CD14-positive monocyte (primary cell): ENCODE measurements at regions not wholly inside any gene's neighbourhood (a gene's known extent, or its start where the extent isn't known, plus 50 kb on each side); places are given as distances from the start of the nearest gene placed in this dataset.

Experiments used
- DNase-seq, 3 donors: peaks; one replicate each; pipeline ENCODE4 v3.0.0-alpha.2; 2011 to 2022
- H2AFZ ChIP-seq: 2 replicates; pipeline ENCODE4 v1.6.0; 2012; ENCODE audit warnings: mild to moderate bottlenecking, low read depth, low read length, inconsistent platforms; ENCODE audit not compliant: insufficient read depth, poor library complexity, severe bottlenecking
- H3K27ac ChIP-seq, 2 donors: 1 replicate in 1 of 2; 2 replicates in 1 of 2; pipeline ENCODE4 v1.5.1; 2012 to 2013; ENCODE audit warnings: low read length in 2 of 2, control low read depth in 1 of 2, inconsistent platforms in 1 of 2, low read depth in 1 of 2, mild to moderate bottlenecking in 1 of 2
- H3K27me3 ChIP-seq, 2 donors: one replicate each; pipeline versions ENCODE4 v1.6.0 to v1.6.1; 2011 to 2013; ENCODE audit warnings: low read length in 2 of 2; ENCODE audit not compliant: control insufficient read depth in 2 of 2, insufficient read depth in 2 of 2
- H3K36me3 ChIP-seq, 2 donors: replicated peaks in 1 of 2; 1 replicate in 1 of 2; 2 replicates in 1 of 2; pipeline versions ENCODE4 v1.5.1 to v1.6.1; 2012 to 2013; ENCODE audit warnings: low read length in 2 of 2, control low read depth in 1 of 2, inconsistent platforms in 1 of 2, mild to moderate bottlenecking in 1 of 2; ENCODE audit not compliant: insufficient read depth in 2 of 2, control insufficient read depth in 1 of 2
- H3K4me1 ChIP-seq, 2 donors: 1 replicate in 1 of 2; 2 replicates in 1 of 2; pipeline versions ENCODE4 v1.5.1 to v1.6.1; 2012 to 2013; ENCODE audit warnings: low read length in 2 of 2, control low read depth in 1 of 2, inconsistent platforms in 1 of 2, mild to moderate bottlenecking in 1 of 2, moderate library complexity in 1 of 2; ENCODE audit not compliant: insufficient read depth in 2 of 2, control insufficient read depth in 1 of 2
- H3K4me2 ChIP-seq: replicated peaks from 2 replicates; pipeline ENCODE3; 2012; ENCODE audit warnings: low read length, moderate library complexity, mild to moderate bottlenecking; ENCODE audit not compliant: poor library complexity, severe bottlenecking; ENCODE audit errors: extremely low read depth
- H3K4me3 ChIP-seq, 3 experiments: fragments of 200-600 bp in 1 of 3; sonication (generic) in 1 of 3; replicated peaks in 1 of 3; 1 replicate in 2 of 3; 2 replicates in 1 of 3; pipeline ENCODE4 v1.5.1; 2011 to 2013; ENCODE audit warnings: low read length in 3 of 3, mild to moderate bottlenecking in 3 of 3, control low read depth in 2 of 3, low read depth in 2 of 3, inconsistent platforms in 1 of 3, moderate library complexity in 1 of 3
- H3K79me2 ChIP-seq: 2 replicates; pipeline ENCODE4 v1.6.0; 2012; ENCODE audit warnings: mild to moderate bottlenecking, control low read depth, inconsistent platforms, low read length, moderate library complexity; ENCODE audit not compliant: insufficient read depth
- H3K9ac ChIP-seq: 2 replicates; pipeline ENCODE4 v1.6.0; 2017; ENCODE audit warnings: low read length, mild to moderate bottlenecking; ENCODE audit not compliant: insufficient read depth, poor library complexity, severe bottlenecking
- H3K9me3 ChIP-seq, 2 donors: replicated peaks in 1 of 2; 1 replicate in 1 of 2; 2 replicates in 1 of 2; pipeline versions ENCODE4 v1.5.1 to v1.6.1; 2012 to 2013; ENCODE audit warnings: low read length in 2 of 2, control low read depth in 1 of 2; ENCODE audit not compliant: control insufficient read depth in 1 of 2, insufficient read depth in 1 of 2
- H4K20me1 ChIP-seq: 2 replicates; pipeline ENCODE4 v1.6.0; 2012; ENCODE audit warnings: mild to moderate bottlenecking, low read length, control low read depth, moderate library complexity; ENCODE audit not compliant: insufficient read depth
- H3K27ac Mint-ChIP-seq, 7 donors: one replicate each; pipeline ENCODE4 v1.8.0; 2020; ENCODE audit warnings: mild to moderate bottlenecking in 7 of 7, mixed read lengths in 7 of 7, moderate library complexity in 6 of 7, inconsistent platforms in 2 of 7
- H3K27me3 Mint-ChIP-seq, 3 donors: one replicate each; pipeline ENCODE4 v1.8.0; 2021 to 2022; ENCODE audit warnings: low read depth in 3 of 3, mild to moderate bottlenecking in 3 of 3, mixed read lengths in 3 of 3, moderate library complexity in 3 of 3, inconsistent platforms in 1 of 3
- H3K36me3 Mint-ChIP-seq, 2 donors: one replicate each; pipeline ENCODE4 v1.8.0; 2020; ENCODE audit warnings: mixed read lengths in 2 of 2, inconsistent platforms in 1 of 2, mild to moderate bottlenecking in 1 of 2
- H3K4me1 Mint-ChIP-seq: one replicate; pipeline ENCODE4 v1.8.0; 2020; ENCODE audit warnings: mild to moderate bottlenecking, mixed read lengths
- H3K4me3 Mint-ChIP-seq, 2 donors: one replicate each; pipeline ENCODE4 v1.8.0; 2020; ENCODE audit warnings: mild to moderate bottlenecking in 2 of 2, mixed read lengths in 2 of 2, moderate library complexity in 1 of 2
- H3K9me3 Mint-ChIP-seq, 7 donors: one replicate each; pipeline ENCODE4 v1.8.0; 2020 to 2022; ENCODE audit warnings: mixed read lengths in 7 of 7, mild to moderate bottlenecking in 6 of 7, moderate library complexity in 6 of 7, inconsistent platforms in 2 of 7
- CTCF ChIP-seq: fragments of 200-600 bp; IDR thresholded peaks from one replicate; pipeline ENCODE4 v1.8.0; 2022; ENCODE audit warnings: antibody characterized with exemption, mild to moderate bottlenecking
- WGBS: methylation state at CpG from one replicate; pipeline ENCODE4 v1.1.5; 2013; ENCODE audit warnings: missing lambda C conversion rate; ENCODE audit not compliant: insufficient coverage; 5-methylcytosine and 5-hydroxymethylcytosine counted together
- intact Hi-C, 2 donors: fragments of 100-400 bp; cut with micrococcal nuclease; formaldehyde crosslinking; loops; one replicate each; pipeline versions ENCODE4 v1.15.0 to v1.15.1; 2023

- H3K27ac Mint-ChIP-seq, result no peak overlapping the region
- Histone ChIP-seq H3K4me2 (no peak overlapping the region), H3K36me3 (no peaks in the 10 kb centered on the region), H3K79me2 (no peaks in the 10 kb centered on the region), H3K9me3 (no peaks in the 10 kb centered on the region), H2AFZ (no peak overlapping the region), H4K20me1 (no peaks in the 10 kb centered on the region), H3K27me3 (peaks cover 6 to 31% of the 10 kb centered on the region in 2 donors), H3K4me3 (no peak overlapping the region), H3K4me1 (no peaks in the 10 kb centered on the region), H3K9ac (no peak overlapping the region), H3K27ac (no peak overlapping the region)
- 88% methylated on average over 1 of the region's 2 CpGs for WGBS
- H3K4me3 Mint-ChIP-seq, result no peak overlapping the region
- DNase-seq, result no peak
- H3K9me3 Mint-ChIP-seq, result peaks cover 0 to 3% (median 0%) of the 10 kb centered on the region in 7 donors
- no peaks in the 10 kb centered on the region for H3K36me3 Mint-ChIP-seq
- TF ChIP-seq CTCF, result no peak
- peaks cover 24 to 61% (median 51%) of the 10 kb centered on the region in 3 donors for H3K27me3 Mint-ChIP-seq
- intact Hi-C loops, result no loop called here
- no peaks in the 10 kb centered on the region for H3K4me1 Mint-ChIP-seq
Observed at GRCh38 chr5:138648841-138649240, 73.6 kb upstream of the HSPA9 start.

- H3K27me3 Mint-ChIP-seq, result peaks cover 17 to 52% (median 44%) of the 10 kb centered on the region in 3 donors
Observed at GRCh38 chr5:138647794-138648410, 72.7 kb upstream of the HSPA9 start.

More at GRCh38 chr5:138647794-138648410, 72.7 kb upstream of the HSPA9 start:
- Histone ChIP-seq H3K36me3 (no peaks in the 10 kb centered on the region), H3K4me2 (no peak overlapping the region), H3K79me2 (no peaks in the 10 kb centered on the region), H3K27ac (no peak overlapping the region), H3K4me1 (no peaks in the 10 kb centered on the region), H4K20me1 (no peaks in the 10 kb centered on the region), H2AFZ (no peak overlapping the region), H3K9me3 (no peaks in the 10 kb centered on the region), H3K27me3 (peaks cover 0 to 21% of the 10 kb centered on the region in 2 donors), H3K4me3 (no peak overlapping the region), H3K9ac (no peak overlapping the region)
- Mint-ChIP-seq H3K27ac (no peak overlapping the region), H3K4me3 (no peak overlapping the region), H3K36me3 (no peaks in the 10 kb centered on the region), H3K9me3 (no peaks in the 10 kb centered on the region), H3K4me1 (no peaks in the 10 kb centered on the region)
- TF ChIP-seq CTCF, result no peak
- WGBS, result 94% methylated on average over 4 of the region's 5 CpGs
- intact Hi-C loops, result no loop called here
- DNase-seq, result no peak
